Peyer's patch (tissue), 4 donors: ENCODE measurements at regions not wholly inside any gene's neighbourhood (a gene's known extent, or its start where the extent isn't known, plus 50 kb on each side); places are given as distances from the start of the nearest gene placed in this dataset.

Source experiments
- DNase-seq, 3 donors: peaks; one replicate each; pipeline ENCODE4 v3.0.0-alpha.2; 2017 to 2019
- H3K27ac ChIP-seq, 4 donors: fragments of 200-600 bp; sonication (generic); one replicate each; pipeline ENCODE4 v1.5.1; 2016 to 2019
- H3K27me3 ChIP-seq, 2 donors: fragments of 200-600 bp; sonication (generic); one replicate each; pipeline ENCODE4 v1.5.1; 2019
- H3K36me3 ChIP-seq, 3 donors: fragments of 200-600 bp; sonication (generic); one replicate each; pipeline ENCODE4 v1.5.1; 2016 to 2019
- H3K4me1 ChIP-seq, 4 donors: fragments of 200-600 bp; sonication (generic); one replicate each; pipeline ENCODE4 v1.5.1; 2016 to 2019
- H3K4me3 ChIP-seq, 4 donors: fragments of 200-600 bp; sonication (generic); 1 replicate in 3 of 4; 2 replicates in 1 of 4; pipeline ENCODE4 v1.5.1; 2016 to 2019; ENCODE audit warnings: mild to moderate bottlenecking in 1 of 4
- H3K9me3 ChIP-seq, 4 donors: fragments of 200-600 bp; sonication (generic); one replicate each; pipeline ENCODE4 v1.5.1; 2016 to 2019; ENCODE audit warnings: mild to moderate bottlenecking in 1 of 4
- POLR2A ChIP-seq, 2 donors: fragments of 450-650 bp; IDR thresholded peaks; one replicate each; pipeline ENCODE4 v1.5.1; 2017; ENCODE audit warnings: antibody characterized with exemption in 2 of 2, mild to moderate bottlenecking in 2 of 2, moderate library complexity in 2 of 2
- TF ChIP-seq, protein P1 (sequence below), 6 experiments: fragments of 450-650 bp in 4 of 6; fragments of 200-600 bp in 2 of 6; sonication (generic) in 1 of 6; IDR thresholded peaks; one replicate each; pipeline ENCODE4 v1.5.1; 2017 to 2019; ENCODE audit warnings: antibody characterized with exemption in 6 of 6, mild to moderate bottlenecking in 3 of 6, moderate library complexity in 1 of 6

DNA sequence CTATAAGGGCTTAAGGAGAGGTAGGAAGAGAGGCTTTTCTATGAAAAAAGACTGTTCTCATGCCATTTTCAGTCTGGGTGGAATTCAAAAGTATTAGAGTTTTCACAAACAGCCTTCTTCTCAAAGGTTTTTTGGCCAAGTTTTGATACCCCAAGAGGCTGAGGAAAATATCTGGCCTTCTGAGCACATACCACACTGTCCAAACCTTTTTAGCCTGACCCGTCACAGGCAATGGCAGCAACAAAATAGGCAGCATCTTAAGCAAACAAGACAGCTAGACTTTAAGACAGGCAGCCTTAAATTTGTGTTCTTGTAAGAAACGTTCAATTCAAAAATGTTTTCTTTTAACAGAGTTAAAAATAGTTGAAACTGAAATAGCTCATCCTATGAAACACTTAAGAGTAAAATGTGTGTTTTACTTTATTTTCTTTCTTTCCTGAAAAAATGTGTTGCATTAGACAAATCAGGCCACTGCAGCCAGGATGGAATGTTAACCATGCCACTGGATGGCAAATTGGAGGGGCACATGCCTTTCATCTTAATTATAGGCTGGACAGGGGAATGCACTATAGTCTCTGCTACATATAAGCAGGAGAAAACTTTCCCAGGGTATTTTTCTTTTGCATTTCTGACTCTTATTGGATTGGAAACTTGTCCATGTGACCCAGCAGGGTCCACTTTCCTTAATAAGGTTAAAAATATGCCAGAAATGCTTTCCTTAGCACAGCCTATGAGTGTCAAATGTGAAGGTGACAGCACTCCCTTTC is 315.0 kb downstream of the TGFB2 start:
- TF ChIP-seq, protein P1, sequence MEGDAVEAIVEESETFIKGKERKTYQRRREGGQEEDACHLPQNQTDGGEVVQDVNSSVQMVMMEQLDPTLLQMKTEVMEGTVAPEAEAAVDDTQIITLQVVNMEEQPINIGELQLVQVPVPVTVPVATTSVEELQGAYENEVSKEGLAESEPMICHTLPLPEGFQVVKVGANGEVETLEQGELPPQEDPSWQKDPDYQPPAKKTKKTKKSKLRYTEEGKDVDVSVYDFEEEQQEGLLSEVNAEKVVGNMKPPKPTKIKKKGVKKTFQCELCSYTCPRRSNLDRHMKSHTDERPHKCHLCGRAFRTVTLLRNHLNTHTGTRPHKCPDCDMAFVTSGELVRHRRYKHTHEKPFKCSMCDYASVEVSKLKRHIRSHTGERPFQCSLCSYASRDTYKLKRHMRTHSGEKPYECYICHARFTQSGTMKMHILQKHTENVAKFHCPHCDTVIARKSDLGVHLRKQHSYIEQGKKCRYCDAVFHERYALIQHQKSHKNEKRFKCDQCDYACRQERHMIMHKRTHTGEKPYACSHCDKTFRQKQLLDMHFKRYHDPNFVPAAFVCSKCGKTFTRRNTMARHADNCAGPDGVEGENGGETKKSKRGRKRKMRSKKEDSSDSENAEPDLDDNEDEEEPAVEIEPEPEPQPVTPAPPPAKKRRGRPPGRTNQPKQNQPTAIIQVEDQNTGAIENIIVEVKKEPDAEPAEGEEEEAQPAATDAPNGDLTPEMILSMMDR (IDR thresholded peaks at IDR 0.05): no peak
- no peak for TF ChIP-seq POLR2A (IDR thresholded peaks at IDR 0.05)

DNA sequence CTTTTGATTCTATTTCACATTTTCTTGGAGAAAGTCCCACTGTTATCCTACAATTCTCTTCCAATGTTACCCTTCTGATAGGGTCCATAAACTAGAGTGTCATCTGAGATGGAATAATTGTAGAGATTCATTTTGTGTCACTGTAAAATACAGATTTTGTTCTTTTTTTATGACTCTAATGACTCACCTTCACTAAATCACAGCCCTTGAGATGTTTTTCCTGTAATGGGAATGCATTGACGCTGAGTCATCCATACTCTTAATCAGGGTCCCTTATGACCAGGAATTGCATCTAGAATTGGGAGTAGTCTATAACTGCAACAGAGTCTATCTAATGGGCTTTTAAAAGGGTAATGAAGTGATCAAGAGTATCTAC is 315.5 kb downstream of the TGFB2 start:
- H3K9me3 ChIP-seq: no peaks in the 10 kb centered on the region
- no peaks in the 10 kb centered on the region for H3K27me3 ChIP-seq
- H3K36me3 ChIP-seq: no peaks in the 10 kb centered on the region
- DNase-seq: no peak
- TF ChIP-seq POLR2A (IDR thresholded peaks at IDR 0.05): no peak
- TF ChIP-seq, protein P1 (IDR thresholded peaks at IDR 0.05): no peak
- no peak overlapping the region for H3K4me3 ChIP-seq
- no peaks in the 10 kb centered on the region for H3K4me1 ChIP-seq
- no peak overlapping the region for H3K27ac ChIP-seq

More for the DNA sequence above, 315.0 kb downstream of the TGFB2 start:
- H3K36me3 ChIP-seq: no peaks in the 10 kb centered on the region
- no peak for DNase-seq
- no peaks in the 10 kb centered on the region for H3K27me3 ChIP-seq
- H3K4me3 ChIP-seq: no peak overlapping the region
- H3K4me1 ChIP-seq: no peaks in the 10 kb centered on the region
- H3K27ac ChIP-seq: no peak overlapping the region
- no peaks in the 10 kb centered on the region for H3K9me3 ChIP-seq

DNA sequence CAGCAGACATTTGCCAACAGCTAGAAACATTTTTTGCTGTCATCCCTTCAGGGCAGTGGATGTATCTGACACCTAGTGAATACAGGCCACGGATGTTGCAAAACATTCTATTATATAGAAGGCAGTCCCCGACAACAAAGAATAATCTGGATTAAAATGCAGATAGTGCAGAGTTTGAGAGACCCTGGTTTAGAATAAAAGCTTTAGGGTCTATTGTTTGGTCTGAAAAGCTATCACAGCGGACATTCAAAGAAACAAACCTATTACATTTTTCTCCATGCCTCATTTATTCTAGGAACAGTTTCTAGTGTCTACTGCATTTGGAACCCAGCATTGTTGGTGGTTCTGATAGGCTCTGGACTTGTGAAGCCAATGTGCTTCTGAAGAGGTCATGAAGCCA is 316.3 kb downstream of the TGFB2 start:
- TF ChIP-seq, protein P1 (IDR thresholded peaks at IDR 0.05): no peak
- no peak for TF ChIP-seq POLR2A (IDR thresholded peaks at IDR 0.05)
- Histone ChIP-seq H3K27me3 (no peaks in the 10 kb centered on the region), H3K27ac (no peak overlapping the region), H3K9me3 (no peaks in the 10 kb centered on the region), H3K4me1 (no peaks in the 10 kb centered on the region), H3K36me3 (no peaks in the 10 kb centered on the region), H3K4me3 (no peak overlapping the region)
- DNase-seq: no peak

DNA sequence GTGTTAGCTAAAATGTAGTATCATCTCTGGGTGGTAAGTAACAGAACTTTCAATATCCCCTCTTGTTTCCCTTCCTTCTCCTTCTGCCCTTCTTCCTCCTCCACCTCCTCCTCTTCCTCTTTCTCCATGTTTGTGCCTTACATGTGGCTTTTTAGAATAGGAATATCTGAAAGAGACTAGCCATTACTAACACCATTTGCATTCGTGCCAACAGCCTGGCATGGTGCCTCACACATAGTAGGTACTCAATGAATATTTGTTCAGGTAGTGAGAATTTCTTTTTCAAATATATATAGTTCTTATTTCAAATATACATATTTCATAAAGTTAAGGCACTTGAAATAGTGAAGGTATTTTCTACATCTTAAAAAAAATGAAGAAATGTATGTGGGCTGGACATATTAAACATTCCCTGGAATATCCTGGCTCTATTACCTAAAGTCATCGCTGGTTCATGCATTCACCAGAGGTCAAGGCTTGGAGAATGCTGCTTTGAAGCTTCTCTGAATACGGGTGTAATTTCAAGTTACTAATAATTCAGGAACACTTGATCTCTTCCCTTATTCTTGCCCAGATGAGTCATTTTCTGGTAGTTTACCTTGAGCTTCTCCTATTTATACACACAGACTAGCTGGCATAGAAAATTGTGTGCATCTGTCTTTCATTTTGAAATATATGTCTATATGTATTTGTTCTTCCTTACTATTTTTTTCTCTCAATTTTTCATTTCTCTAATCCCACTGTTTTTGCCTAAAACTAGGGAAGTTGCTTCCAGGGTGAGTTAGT is 319.4 kb downstream of the TGFB2 start:
- no peak for TF ChIP-seq POLR2A (IDR thresholded peaks at IDR 0.05)
- TF ChIP-seq, protein P1 (IDR thresholded peaks at IDR 0.05): no peak
- Histone ChIP-seq H3K4me1 (no peaks in the 10 kb centered on the region), H3K9me3 (no peaks in the 10 kb centered on the region), H3K27me3 (no peaks in the 10 kb centered on the region), H3K4me3 (no peak overlapping the region), H3K36me3 (no peaks in the 10 kb centered on the region), H3K27ac (no peak overlapping the region)
- DNase-seq: no peak

DNA sequence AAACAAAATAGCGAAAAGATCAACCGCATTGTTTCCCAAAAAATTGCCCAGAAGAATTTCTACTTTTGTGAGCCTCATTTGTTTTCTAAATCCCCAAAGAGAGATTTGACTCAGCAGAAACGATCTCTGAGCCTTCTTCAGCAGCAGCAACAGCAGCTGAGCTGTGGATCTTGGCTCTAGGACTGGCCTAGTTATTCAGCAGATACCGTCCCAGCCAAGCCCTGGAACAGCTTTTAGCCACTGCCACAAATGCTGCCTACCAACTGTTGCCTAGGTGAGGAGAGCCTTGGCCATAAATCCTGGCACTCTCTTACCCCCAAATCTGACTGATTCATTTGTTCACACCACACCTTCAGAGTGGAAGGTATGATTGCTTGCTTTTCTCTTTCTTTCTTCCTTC is 320.1 kb downstream of the TGFB2 start:
- Histone ChIP-seq H3K4me3 (no peak overlapping the region), H3K27ac (no peak overlapping the region), H3K36me3 (no peaks in the 10 kb centered on the region), H3K9me3 (no peaks in the 10 kb centered on the region), H3K27me3 (no peaks in the 10 kb centered on the region), H3K4me1 (no peaks in the 10 kb centered on the region)
- TF ChIP-seq, protein P1 (IDR thresholded peaks at IDR 0.05): no peak
- TF ChIP-seq POLR2A (IDR thresholded peaks at IDR 0.05): no peak
- no peak for DNase-seq
